ENCODE measurements at regions not wholly inside any gene's neighbourhood (a gene's known extent, or its start where the extent isn't known, plus 50 kb on each side); places are given as distances from the start of the nearest gene placed in this dataset.

GRCh38 chr5:103498800-103499551 lies 63.6 kb downstream of the NUDT12 start:
- Histone ChIP-seq H3K4me3 (no peak overlapping the region), H3K4me1 (peaks cover 6% of the 10 kb centered on the region), H3K27me3 (no peaks in the 10 kb centered on the region), H3K27ac (no peak overlapping the region), H3K9me3 (peaks cover 0 to 2% (median 0%) of the 10 kb centered on the region in 3 donors), H3K36me3 (replicated peaks in 1 of 2; ENCODE audit: insufficient read depth in 1 of 2, low read depth in 2 of 2) (no peaks in the 10 kb centered on the region)
- ATAC-seq (no peak), DNase-seq (no peak)
- intact Hi-C loops (cut with DNase I): no loop called here
- 89 to 92% methylated on average over 10 of the region's 10 CpGs for WGBS, 2 donors
- TF ChIP-seq CTCF (IDR thresholded peaks at IDR 0.05) (no peak), POLR2A (IDR thresholded peaks at IDR 0.05) (no peak)

GRCh38 chr5:103498211-103498610 lies 64.4 kb downstream of the NUDT12 start:
- intact Hi-C loops (cut with DNase I): no loop called here
- WGBS, 2 donors: 68 to 74% methylated on average over 1 of the region's 1 CpG
- no peak for TF ChIP-seq CTCF (IDR thresholded peaks at IDR 0.05)
- Histone ChIP-seq H3K27me3 (no peaks in the 10 kb centered on the region), H3K4me1 (peaks cover 6% of the 10 kb centered on the region), H3K27ac (no peak overlapping the region), H3K4me3 (no peak overlapping the region), H3K36me3 (replicated peaks in 1 of 2; ENCODE audit: insufficient read depth in 1 of 2, low read depth in 2 of 2) (no peaks in the 10 kb centered on the region), H3K9me3 (peaks cover 0 to 2% (median 0%) of the 10 kb centered on the region in 3 donors)
- ATAC-seq (peak; percentile 27), DNase-seq (no peak)

- WGBS, 2 donors: 44 to 48% methylated on average over 3 of the region's 3 CpGs
- no peak for TF ChIP-seq POLR2A (IDR thresholded peaks at IDR 0.05)
- TF ChIP-seq CTCF (IDR thresholded peaks at IDR 0.05): no peak
Measured at GRCh38 chr5:103497781-103498180, 64.8 kb downstream of the NUDT12 start.

GRCh38 chr5:103490030-103490739 lies 72.4 kb downstream of the NUDT12 start:
- Histone ChIP-seq H3K27ac (no peak overlapping the region), H3K36me3 (replicated peaks in 1 of 2; ENCODE audit: insufficient read depth in 1 of 2, low read depth in 2 of 2) (no peaks in the 10 kb centered on the region), H3K4me1 (peaks cover 5% of the 10 kb centered on the region), H3K9me3 (peaks cover 0 to 2% (median 0%) of the 10 kb centered on the region in 3 donors), H3K4me3 (no peak overlapping the region), H3K27me3 (no peaks in the 10 kb centered on the region)
- DNase-seq (no peak), ATAC-seq (no peak)
- no peak for TF ChIP-seq POLR2A (IDR thresholded peaks at IDR 0.05)
- TF ChIP-seq CTCF (IDR thresholded peaks at IDR 0.05): no peak
- intact Hi-C loops (cut with DNase I): no loop called here
- 88% methylated on average over 4 of the region's 4 CpGs for WGBS, 2 donors

More at GRCh38 chr5:103497781-103498180, 64.8 kb downstream of the NUDT12 start:
- DNase-seq: no peak
- ATAC-seq: no peak
- intact Hi-C loops (cut with DNase I): no loop called here
- Histone ChIP-seq H3K27ac (no peak overlapping the region), H3K36me3 (replicated peaks in 1 of 2; ENCODE audit: insufficient read depth in 1 of 2, low read depth in 2 of 2) (no peaks in the 10 kb centered on the region), H3K4me1 (peaks cover 6% of the 10 kb centered on the region), H3K9me3 (peaks cover 0 to 2% (median 0%) of the 10 kb centered on the region in 3 donors), H3K27me3 (no peaks in the 10 kb centered on the region), H3K4me3 (no peak overlapping the region)
